SHP77 (cell line): ENCODE measurements at regions not wholly inside any gene's neighbourhood (a gene's known extent, or its start where the extent isn't known, plus 50 kb on each side); places are given as distances from the start of the nearest gene placed in this dataset.
A peak's percentile ranks its signal among the peaks of the same experiment; 100 is the strongest.

Experiments used
- DNase-seq, 2 experiments: peaks; one replicate each; lab custom pipeline; 2025; lab: John Stamatoyannopoulos, UW

- DNase-seq = no peak
Measured at GRCh38 chr2:8197101-8197500, 484.8 kb upstream of the ID2 start.

DNA sequence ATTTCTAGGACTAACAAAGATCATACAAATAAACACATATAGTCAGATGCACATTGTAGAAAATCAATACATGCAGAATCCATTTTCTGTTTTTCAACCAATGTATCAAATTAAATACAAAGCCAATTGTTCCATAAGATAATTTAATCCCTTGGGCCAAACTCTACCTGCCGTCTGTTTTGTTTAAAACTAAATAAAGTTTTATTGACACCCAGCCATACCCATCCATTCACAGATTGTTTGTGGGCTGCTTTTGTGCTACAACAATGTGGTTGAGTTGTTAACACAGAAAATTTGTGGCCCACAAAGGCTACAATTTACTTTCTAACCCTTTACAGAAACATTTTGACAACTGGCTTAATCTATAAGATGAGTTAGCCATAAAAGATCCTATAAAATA is 484.0 kb upstream of the ID2 start:
- DNase-seq = no peak

DNA sequence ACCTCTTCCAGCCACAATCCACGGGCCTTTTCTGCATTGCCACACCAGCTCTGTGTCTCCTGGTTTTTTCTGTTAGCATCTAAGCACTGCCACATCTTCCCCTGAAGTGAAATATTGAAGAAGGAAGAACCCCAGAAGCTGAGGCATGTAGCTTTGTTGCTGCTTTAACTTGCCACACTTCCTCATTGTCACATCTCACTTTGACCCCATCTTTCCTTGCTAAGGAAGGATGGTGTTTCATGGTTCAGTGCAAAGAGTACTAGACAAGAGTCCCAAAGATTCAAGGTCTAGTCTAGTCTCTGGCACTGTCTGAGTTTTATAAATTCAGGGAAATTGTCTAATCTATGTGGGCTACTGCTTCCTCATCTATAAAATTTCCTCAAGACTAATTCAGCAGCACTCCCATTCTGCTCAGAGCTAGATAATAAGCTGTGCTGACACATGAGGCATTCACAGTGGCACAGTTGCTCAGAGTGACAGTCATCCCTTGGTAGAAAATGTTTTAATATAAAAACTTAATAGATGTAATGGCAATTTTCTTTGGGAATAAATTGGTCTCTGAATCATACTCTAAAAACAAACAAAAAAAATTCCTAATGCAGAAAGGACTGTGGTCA is 483.0 kb upstream of the ID2 start:
- no peak for DNase-seq

- peak; percentile 40 to 60 for DNase-seq
Measured at GRCh38 chr2:8202132-8202531, 479.7 kb upstream of the ID2 start.

- peak in 1 of 2 experiments; percentile 33 for DNase-seq
Measured at GRCh38 chr2:8203364-8203763, 478.5 kb upstream of the ID2 start.

- no peak for DNase-seq
Measured at GRCh38 chr2:8204711-8205110, 477.1 kb upstream of the ID2 start.

- DNase-seq = no peak
Measured at GRCh38 chr2:8209494-8209893, 472.4 kb upstream of the ID2 start.

- no peak for DNase-seq
Measured at GRCh38 chr2:8211384-8211783, 470.5 kb upstream of the ID2 start.

- no peak for DNase-seq
Measured at GRCh38 chr2:8212239-8212638, 469.6 kb upstream of the ID2 start.

DNA sequence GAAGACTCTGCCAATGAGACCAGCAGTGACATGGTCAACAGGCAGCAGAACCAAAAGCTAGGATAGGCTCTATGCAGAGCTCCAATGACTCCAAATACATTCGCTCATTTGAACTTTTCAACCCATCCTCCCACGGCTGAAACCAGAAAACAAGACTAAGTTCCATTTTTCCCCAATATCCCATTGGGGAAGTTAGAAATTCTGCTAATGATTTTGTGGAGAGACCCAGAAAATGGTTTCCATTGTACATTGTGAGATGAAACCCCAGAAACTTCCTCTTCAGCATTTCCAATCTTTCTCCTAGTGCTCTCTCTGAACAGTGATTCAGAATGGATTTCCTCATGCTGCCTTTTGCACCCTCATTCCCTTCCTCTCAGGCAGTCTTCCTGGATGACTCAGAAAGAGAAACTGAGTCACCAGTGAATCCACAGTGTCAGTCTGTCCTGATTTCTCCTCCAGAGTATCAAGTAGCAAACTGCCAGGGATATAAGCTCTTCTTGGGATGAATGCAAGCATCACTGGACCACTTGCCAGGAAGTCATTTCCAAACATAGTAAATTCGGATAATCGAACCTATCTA is 467.7 kb upstream of the ID2 start:
- no peak for DNase-seq

DNA sequence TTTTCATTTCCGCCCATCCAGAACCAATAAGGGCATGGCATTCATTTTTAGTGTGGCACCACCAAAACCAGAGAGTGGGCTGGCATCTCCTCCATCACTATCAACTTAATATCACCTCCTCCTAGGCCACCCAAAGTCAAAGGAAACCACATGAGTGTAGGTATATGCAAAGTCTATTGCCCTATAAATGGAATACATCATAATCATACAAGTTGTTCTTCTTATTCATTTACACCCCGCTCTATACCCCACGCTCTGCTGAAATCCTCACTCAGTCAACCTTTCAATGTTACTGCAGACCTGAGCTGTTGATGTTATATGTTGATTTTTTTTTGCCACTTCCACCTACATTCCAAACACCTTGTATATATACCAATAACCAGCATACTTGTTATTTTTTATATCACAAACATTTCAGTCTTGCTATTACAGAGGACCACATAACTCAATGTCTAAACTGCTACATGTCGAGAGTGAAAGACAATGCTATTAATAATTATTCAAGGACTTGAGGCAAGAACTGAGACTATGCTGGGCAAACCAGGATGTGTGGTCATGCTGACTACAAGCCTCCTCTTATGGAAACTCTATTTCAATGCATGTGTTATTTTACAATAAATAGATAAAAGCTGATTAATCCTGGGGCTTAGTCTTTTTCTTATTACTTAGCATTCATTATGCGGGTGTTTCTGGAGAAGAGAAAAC is 466.5 kb upstream of the ID2 start:
- no peak for DNase-seq

DNA sequence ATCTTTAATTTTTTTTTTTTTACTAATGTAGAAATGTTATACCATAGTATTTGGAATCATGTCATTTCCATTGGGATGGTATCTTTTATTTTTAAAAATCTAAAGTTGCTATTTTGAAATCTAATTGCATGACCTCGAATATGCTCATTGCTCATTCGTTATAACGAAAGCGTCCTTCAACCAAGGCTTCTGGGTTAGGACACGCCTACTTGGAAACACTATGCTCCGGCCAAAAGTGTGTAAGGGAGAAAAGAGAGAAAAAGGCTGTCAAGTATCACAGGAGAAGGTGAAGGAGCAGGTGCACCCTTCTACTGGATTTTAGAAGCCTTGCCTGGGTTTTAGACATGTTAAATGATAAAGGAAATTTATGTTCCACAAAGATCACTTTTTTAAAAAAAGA is 465.9 kb upstream of the ID2 start:
- DNase-seq = no peak

DNA sequence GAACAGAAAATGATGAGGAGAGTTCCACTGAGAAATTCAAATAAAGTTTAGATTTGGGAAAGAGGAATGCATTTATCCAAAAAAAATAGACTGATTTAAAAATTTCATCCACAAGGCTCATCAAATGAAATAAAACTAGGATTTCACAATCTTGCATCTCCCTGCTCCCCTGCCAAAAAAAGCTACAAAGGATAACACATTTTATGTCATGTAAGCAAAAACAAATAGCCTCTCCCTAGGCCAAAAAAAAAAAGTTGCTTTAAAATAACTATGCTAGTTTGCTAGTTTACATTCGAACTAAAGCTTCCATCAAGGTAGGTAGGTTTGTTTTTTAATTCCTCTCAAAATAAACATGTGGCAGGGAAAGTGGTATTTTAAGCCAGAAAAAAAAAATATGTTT is 465.5 kb upstream of the ID2 start:
- no peak for DNase-seq

DNA sequence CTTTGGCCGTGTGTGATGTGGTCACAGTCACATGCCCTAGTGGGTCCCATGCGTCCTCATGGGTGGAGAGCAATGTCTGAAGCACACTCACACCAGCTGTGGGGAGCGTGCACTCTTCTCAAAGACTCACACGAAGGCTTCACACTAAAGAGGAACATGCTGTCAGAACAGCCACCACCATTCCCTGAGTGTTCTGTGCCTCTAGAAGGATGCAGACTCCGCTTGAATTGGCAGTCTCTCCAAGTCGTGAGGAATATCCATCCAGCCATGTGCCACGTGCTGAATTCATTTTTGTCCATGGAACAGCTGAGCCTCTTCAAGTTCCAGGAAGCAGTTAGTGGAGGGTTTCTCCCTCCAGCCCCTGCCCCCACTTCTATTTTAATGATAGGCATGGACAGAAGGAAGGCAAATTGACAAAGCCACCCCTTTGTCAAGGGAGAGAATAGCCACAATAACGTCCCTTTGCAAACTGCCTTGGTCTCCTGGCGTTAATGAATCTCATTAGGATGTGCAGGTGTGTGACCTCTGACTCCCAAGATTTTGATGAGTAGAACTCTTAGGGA is 464.3 kb upstream of the ID2 start:
- DNase-seq = no peak

- DNase-seq = no peak
Measured at GRCh38 chr2:8219096-8219495, 462.8 kb upstream of the ID2 start.

GRCh38 chr2:8219631-8220355 is 462.1 kb upstream of the ID2 start:
- DNase-seq = peak in 1 of 2 experiments; percentile 31

GRCh38 chr2:8222979-8223694 is 458.7 kb upstream of the ID2 start:
- no peak for DNase-seq

DNA sequence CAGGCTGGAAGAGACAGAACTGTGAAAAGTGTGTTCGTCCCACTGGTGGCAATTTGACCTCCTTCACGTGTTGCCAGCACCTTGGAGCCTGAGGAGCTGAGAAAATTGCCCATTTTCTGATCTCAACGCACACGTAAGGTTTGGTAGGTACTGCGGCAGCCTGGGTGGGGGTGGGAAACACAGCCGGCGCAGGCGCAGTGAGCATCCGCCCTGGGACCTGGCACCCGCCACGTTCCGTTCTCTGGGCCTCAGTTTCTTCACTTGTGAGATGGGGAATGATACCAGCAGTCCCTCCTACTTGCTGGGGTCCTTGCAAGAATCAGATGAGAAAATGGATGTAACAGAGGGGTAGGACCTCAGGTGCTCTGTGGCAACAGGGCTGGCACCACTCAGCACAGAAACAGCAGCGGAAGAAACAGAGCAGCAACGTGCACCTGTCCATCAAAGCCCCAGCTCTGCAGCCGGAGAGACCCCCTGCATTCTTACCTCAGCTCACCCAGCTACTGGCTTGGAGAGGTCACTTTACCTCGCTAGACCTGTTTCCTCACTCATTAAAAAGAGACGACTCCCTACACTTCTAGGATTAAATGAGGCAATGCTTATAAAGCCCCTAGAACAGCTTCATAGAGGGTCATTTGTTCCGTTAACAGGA is 458.0 kb upstream of the ID2 start:
- no peak for DNase-seq

GRCh38 chr2:8224347-8225190 is 457.3 kb upstream of the ID2 start:
- DNase-seq = no peak

GRCh38 chr2:8225266-8225665 is 456.6 kb upstream of the ID2 start:
- DNase-seq = no peak

DNA sequence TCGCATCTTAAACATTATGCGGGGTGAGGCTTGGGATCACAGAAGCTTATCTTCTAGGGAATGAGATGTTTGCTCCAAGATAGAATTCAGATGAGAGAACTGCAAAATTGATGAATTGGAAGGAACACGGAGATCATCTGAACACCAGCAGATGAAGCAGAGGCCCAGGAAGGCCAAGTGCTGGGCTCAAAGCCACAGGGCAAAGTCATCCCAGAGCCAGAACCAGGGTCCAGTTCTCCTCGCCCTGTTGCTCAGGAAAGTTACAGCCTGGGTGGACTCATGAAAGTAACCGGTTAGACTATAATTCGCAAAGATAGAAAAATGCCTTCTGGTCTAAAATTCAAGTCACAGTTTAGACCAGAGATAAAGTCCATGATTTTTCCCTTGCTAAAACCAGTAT is 456.1 kb upstream of the ID2 start:
- no peak for DNase-seq
